ENCODE measurements at regions not wholly inside any gene's neighbourhood (a gene's known extent, or its start where the extent isn't known, plus 50 kb on each side); places are given as distances from the start of the nearest gene placed in this dataset.

DNA sequence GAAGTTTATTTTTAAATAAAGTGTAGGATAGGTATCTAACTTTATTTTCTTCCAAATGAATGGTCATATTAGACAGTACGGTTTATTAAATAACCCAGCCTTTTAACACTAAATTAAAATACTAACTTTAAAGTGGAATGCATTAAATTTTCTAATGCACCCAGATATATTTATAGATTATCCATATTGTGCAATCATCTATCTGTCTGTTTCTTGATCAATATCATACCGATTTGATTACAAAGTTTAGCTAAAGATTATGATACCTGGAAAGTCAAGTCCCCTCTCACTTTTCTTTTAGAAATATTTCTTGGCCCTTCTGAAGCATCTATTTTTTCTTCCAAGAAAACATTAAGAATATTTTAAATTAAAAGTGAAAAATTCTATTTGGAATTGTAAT, 124.3 kb upstream of the PDE5A start:
- TF ChIP-seq EZH2 (IDR thresholded peaks at IDR 0.05; ENCODE audit: low read length, missing control alignments): no peak
- TF ChIP-seq, protein P1, sequence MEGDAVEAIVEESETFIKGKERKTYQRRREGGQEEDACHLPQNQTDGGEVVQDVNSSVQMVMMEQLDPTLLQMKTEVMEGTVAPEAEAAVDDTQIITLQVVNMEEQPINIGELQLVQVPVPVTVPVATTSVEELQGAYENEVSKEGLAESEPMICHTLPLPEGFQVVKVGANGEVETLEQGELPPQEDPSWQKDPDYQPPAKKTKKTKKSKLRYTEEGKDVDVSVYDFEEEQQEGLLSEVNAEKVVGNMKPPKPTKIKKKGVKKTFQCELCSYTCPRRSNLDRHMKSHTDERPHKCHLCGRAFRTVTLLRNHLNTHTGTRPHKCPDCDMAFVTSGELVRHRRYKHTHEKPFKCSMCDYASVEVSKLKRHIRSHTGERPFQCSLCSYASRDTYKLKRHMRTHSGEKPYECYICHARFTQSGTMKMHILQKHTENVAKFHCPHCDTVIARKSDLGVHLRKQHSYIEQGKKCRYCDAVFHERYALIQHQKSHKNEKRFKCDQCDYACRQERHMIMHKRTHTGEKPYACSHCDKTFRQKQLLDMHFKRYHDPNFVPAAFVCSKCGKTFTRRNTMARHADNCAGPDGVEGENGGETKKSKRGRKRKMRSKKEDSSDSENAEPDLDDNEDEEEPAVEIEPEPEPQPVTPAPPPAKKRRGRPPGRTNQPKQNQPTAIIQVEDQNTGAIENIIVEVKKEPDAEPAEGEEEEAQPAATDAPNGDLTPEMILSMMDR (conservative IDR thresholded peaks at IDR 0.05 in 1 of 2, IDR thresholded peaks at IDR 0.05 in 1 of 2; ENCODE audit: low read depth in 1 of 2, low read length in 2 of 2): no peak
- H2AFZ ChIP-seq (ENCODE audit: low read length): no peak overlapping the region

GRCh38 chr4:119750771-119751170, 122.2 kb upstream of the PDE5A start:
- DNase-seq (ENCODE audit: low read depth in 2 of 2): peak in 1 of 2 donors; percentile 94
- H3K4me2 ChIP-seq (ENCODE audit: extremely low read depth, insufficient read depth, low read length): no peak overlapping the region

More for the DNA sequence above, 124.3 kb upstream of the PDE5A start:
- no peak for DNase-seq (ENCODE audit: low read depth in 2 of 2)
- Histone ChIP-seq H3K9me3 (ENCODE audit: control insufficient read depth, insufficient read depth, low read depth, low read length) (no peaks in the 10 kb centered on the region), H4K20me1 (ENCODE audit: control insufficient read depth, extremely low read depth, insufficient read depth, low read length) (no peaks in the 10 kb centered on the region), H3K79me2 (ENCODE audit: control insufficient read depth, insufficient read depth, low read length) (no peaks in the 10 kb centered on the region), H3K36me3 (ENCODE audit: control insufficient read depth, insufficient read depth, low read length) (no peaks in the 10 kb centered on the region), H3K27ac (ENCODE audit: insufficient read depth, low read length) (no peak overlapping the region), H3K4me2 (ENCODE audit: extremely low read depth, insufficient read depth, low read length) (no peak overlapping the region), H3K9ac (ENCODE audit: insufficient read depth, low read length) (no peak overlapping the region), H3K4me3 (replicated peaks in 1 of 4; ENCODE audit: control extremely low read depth in 1 of 4, insufficient read depth in 1 of 4, low read depth in 3 of 4, low read length in 4 of 4) (no peak overlapping the region), H3K4me1 (ENCODE audit: control insufficient read depth, extremely low read depth, insufficient read depth, low read length) (peaks cover 3% of the 10 kb centered on the region), H3K27me3 (ENCODE audit: control insufficient read depth, insufficient read depth, low read length) (no peaks in the 10 kb centered on the region)

DNA sequence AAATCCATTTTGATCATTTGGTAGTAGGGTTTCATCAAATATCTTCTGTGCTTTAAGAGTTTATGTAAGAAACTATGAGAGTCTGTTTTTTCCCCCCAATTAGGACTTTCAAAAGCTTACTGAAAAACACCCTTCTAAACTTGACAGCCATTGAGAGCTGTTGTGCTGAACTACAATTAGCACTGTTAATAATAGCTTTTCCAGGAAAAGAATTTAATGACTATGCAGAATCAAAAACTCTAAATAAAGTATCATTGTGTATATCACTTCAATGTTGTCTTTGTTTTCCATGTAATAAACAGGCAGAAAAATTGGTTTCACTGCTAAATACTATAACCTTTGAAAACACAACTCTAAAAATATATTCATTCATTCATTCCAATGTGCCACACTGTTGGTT, 121.4 kb upstream of the PDE5A start:
- no peak overlapping the region for H3K9ac ChIP-seq (ENCODE audit: insufficient read depth, low read length)
- no peaks in the 10 kb centered on the region for H4K20me1 ChIP-seq (ENCODE audit: control insufficient read depth, extremely low read depth, insufficient read depth, low read length)
- no peak for DNase-seq (ENCODE audit: low read depth in 2 of 2)
- peaks cover 4% of the 10 kb centered on the region for H3K4me1 ChIP-seq (ENCODE audit: control insufficient read depth, extremely low read depth, insufficient read depth, low read length)
- H3K79me2 ChIP-seq (ENCODE audit: control insufficient read depth, insufficient read depth, low read length): no peaks in the 10 kb centered on the region
- H3K9me3 ChIP-seq (ENCODE audit: control insufficient read depth, insufficient read depth, low read depth, low read length): no peaks in the 10 kb centered on the region
- no peak for TF ChIP-seq EZH2 (IDR thresholded peaks at IDR 0.05; ENCODE audit: low read length, missing control alignments)
- TF ChIP-seq, protein P1 (conservative IDR thresholded peaks at IDR 0.05 in 1 of 2, IDR thresholded peaks at IDR 0.05 in 1 of 2; ENCODE audit: low read depth in 1 of 2, low read length in 2 of 2): no peak
- H3K36me3 ChIP-seq (ENCODE audit: control insufficient read depth, insufficient read depth, low read length): no peaks in the 10 kb centered on the region
- no peak overlapping the region for H3K27ac ChIP-seq (ENCODE audit: insufficient read depth, low read length)
- no peak overlapping the region for H3K4me3 ChIP-seq (replicated peaks in 1 of 4; ENCODE audit: control extremely low read depth in 1 of 4, insufficient read depth in 1 of 4, low read depth in 3 of 4, low read length in 4 of 4)
- H3K4me2 ChIP-seq (ENCODE audit: extremely low read depth, insufficient read depth, low read length): no peak overlapping the region
- no peaks in the 10 kb centered on the region for H3K27me3 ChIP-seq (ENCODE audit: control insufficient read depth, insufficient read depth, low read length)
- no peak overlapping the region for H2AFZ ChIP-seq (ENCODE audit: low read length)

More at GRCh38 chr4:119750771-119751170, 122.2 kb upstream of the PDE5A start:
- no peaks in the 10 kb centered on the region for H4K20me1 ChIP-seq (ENCODE audit: control insufficient read depth, extremely low read depth, insufficient read depth, low read length)
- H3K9me3 ChIP-seq (ENCODE audit: control insufficient read depth, insufficient read depth, low read depth, low read length): no peaks in the 10 kb centered on the region
- TF ChIP-seq, protein P1 (conservative IDR thresholded peaks at IDR 0.05 in 1 of 2, IDR thresholded peaks at IDR 0.05 in 1 of 2; ENCODE audit: low read depth in 1 of 2, low read length in 2 of 2): no peak
- TF ChIP-seq EZH2 (IDR thresholded peaks at IDR 0.05; ENCODE audit: low read length, missing control alignments): no peak
- no peaks in the 10 kb centered on the region for H3K36me3 ChIP-seq (ENCODE audit: control insufficient read depth, insufficient read depth, low read length)
- no peaks in the 10 kb centered on the region for H3K27me3 ChIP-seq (ENCODE audit: control insufficient read depth, insufficient read depth, low read length)
- peaks cover 4% of the 10 kb centered on the region for H3K4me1 ChIP-seq (ENCODE audit: control insufficient read depth, extremely low read depth, insufficient read depth, low read length)
- peak overlapping the region; percentile 16 for H3K27ac ChIP-seq (ENCODE audit: insufficient read depth, low read length)
- H3K9ac ChIP-seq (ENCODE audit: insufficient read depth, low read length): no peak overlapping the region
- peak overlapping the region; percentile 16 for H2AFZ ChIP-seq (ENCODE audit: low read length)
- H3K4me3 ChIP-seq (replicated peaks in 1 of 4; ENCODE audit: control extremely low read depth in 1 of 4, insufficient read depth in 1 of 4, low read depth in 3 of 4, low read length in 4 of 4): no peak overlapping the region
- H3K79me2 ChIP-seq (ENCODE audit: control insufficient read depth, insufficient read depth, low read length): no peaks in the 10 kb centered on the region

All from fibroblast of lung (primary cell).